ENCODE measurements at regions not wholly inside any gene's neighbourhood (a gene's known extent, or its start where the extent isn't known, plus 50 kb on each side); places are given as distances from the start of the nearest gene placed in this dataset.

DNA sequence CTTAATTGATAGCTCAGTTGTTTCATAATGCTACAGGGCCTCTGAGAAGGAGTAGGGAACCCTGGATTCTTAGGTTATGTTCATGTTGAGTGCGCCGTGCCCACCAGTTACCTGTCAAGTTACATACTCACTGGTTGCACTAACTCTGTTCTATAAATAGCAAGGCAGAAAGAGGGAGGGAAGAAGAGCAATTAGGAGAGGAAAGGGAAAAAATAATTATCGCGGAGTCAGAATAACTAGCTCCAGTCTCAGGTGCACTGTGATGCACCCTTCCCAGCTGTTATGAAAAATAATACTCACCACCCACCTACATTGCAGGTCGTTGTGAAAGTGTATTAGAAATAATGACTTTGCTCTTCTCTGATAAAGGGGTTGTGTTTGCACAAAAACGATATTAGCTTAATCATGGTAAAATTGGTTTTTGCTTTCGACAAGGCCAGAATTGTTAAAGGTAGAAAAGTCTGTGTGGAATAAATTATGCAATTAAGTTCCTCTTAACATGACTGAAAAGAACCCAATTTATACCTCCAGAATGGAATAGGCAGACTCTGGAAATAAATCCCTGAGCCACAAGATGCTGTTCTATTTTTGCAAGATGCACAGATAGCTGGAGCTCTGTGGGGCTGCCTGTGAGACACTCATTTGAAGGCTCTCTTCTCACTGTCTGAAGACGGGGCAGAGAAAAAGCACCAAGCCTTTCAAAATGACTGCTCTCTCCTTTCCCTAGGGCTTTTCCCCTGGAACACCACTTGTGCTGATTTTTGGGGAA is 137.6 kb upstream of the PITRM1 start:
- DNase-seq (ENCODE audit: low spot score), result no peak

DNA sequence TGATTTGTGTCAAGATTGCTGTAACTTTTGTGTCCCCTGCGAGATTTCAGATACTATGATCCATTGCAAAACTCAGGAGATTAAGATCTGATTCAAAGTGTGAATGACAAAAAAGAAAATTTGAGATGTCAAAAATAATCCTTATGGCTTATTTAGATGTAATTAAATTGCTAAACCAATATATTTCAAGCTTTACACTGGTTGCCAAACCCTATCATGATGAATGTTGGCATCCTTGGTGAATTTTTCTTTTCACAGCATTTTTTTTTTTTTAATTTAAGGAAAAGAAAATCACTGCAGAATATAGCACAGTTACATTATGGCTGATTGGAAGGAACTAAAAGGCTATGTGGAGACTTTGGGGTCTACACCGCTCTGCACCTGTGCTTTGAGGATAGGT is 133.5 kb upstream of the PITRM1 start:
- DNase-seq (ENCODE audit: low spot score), result no peak

DNA sequence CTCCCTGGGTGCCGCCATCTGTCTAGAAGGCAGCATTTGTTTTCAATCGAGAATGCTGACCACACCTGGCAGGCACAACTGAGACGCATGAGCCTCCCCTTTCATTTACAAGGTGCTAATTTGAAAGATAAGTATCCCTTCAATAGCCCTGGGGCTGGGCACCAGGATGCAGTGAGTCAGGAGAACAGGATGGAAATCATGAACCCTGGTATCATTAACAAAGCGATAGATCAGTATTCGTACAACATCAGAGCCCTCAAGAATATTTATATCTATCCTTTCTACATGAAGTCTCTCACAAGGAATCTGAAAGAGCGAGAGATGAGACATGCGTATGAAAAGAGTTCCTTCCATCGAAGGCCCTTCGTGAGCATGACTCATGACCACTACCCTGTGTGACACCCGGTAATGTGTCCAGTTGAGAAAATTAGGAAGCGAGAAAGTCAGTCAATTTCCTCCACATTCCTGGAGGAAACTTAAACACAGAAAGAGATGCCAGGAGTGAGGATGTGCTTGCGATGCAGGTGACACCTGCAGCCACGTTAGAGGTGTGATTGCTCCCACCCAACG is 123.1 kb upstream of the PITRM1 start:
- DNase-seq (ENCODE audit: low spot score), result no peak

DNA sequence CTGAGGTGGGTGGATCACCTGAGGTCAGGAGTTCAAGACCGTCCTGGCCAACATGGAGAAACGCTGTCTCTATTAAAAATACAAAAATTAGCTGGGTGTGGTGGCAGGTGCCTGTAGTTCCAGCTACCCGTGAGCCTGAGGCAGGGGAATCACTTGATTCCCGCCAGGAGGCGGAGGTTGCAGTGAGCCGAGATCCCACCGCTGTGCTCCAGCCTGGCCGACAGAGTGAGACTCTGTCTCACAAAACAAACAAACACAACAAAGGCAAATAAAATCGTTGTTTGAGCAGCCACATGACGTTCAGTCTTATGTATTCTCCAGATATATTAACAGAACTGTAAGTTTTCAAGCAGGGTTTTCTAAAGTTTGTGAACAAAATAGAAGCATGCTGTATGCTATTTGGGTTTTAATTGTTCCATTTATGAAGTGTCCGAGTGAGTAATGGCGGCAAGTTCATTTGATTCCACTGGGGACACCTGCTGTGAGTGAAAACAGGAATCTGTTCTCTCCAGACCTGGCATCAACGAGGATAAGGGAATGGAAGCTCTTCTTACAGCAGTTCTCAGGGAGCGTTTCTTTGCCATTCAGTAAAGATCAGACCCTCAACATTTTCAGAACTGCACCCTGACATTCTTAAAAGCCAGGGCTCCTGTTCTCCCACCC is 122.5 kb upstream of the PITRM1 start:
- no peak for DNase-seq (ENCODE audit: low spot score)

DNA sequence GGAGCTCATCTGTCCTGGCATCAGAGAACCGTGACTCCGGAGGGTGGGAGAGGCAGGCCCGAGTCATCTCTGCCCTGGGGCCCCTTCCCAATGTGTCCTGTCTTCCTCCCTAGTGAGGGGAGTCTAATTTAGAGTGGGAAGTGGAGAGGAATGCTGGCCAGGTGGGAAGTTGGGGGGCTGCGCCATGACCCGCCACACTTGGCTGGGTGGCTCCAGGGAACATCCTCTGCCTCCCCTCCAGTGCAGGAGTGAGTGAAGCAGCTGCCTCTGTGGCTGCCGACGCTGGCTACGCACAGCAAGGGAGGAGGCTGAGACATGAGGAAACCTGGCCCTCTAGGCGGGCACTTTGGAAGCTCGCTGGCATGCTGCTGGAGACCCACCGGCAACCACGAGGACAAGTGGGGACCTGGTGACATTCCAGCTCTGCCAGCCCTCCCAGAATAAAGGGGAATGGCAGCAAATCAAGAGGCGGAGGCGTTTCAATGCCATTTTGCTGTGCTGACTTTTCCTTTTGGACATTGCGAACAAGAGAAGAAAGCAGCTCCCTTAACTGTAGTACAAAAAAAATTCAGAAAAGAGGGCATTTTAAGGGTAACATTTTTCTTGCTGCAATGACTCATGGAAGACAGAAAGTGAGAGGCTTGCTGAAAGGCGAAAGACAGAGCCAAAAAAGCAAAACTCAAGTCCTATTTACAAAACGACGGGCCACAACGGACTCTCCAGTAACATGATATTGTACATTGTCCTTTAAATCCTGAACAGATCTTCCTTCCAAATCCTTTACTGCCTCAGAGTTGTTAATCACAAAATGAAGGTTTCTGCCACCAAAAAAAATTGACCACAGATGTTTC is 121.2 kb upstream of the PITRM1 start:
- DNase-seq (ENCODE audit: low spot score), result no peak

DNA sequence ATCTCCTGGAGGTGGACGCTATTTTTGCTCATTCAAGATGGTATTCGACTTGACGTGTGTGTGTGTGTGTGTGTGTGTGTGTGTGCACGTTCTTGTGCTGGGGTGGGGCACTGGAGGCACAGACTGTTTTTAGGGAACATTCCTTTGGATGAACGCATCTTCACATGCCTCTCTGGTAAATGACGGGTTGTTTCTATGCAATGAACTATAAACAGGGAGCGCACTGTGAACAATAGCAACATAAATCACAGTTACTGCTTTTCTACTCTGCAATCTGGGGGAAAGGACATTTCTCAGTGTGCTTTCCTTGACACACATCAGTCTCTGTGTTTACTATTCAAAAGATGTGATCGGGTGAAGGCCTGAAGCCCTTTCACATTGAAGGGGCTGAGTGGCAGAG is 120.1 kb upstream of the PITRM1 start:
- DNase-seq (ENCODE audit: low spot score), result no peak

DNA sequence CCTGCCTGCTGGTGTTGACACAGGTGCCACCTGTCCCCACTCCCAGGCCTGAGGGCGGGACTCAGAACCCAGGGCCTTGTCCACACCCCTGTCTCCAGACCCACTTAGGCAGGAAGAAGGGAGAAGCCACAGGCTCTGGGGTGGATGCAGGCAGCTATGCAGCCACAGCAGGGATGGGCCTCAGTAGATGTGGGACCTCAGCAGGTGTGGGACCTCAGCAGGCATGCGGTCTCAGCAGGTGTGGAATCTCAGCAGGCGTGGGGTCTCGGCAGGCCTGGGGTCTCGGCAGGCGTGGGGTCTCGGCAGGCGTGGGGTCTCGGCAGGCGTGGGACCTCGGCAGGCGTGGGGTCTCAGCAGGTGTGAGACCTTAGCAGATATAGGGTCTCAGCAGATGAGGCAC is 118.0 kb upstream of the PITRM1 start:
- no peak for DNase-seq (ENCODE audit: low spot score)

DNA sequence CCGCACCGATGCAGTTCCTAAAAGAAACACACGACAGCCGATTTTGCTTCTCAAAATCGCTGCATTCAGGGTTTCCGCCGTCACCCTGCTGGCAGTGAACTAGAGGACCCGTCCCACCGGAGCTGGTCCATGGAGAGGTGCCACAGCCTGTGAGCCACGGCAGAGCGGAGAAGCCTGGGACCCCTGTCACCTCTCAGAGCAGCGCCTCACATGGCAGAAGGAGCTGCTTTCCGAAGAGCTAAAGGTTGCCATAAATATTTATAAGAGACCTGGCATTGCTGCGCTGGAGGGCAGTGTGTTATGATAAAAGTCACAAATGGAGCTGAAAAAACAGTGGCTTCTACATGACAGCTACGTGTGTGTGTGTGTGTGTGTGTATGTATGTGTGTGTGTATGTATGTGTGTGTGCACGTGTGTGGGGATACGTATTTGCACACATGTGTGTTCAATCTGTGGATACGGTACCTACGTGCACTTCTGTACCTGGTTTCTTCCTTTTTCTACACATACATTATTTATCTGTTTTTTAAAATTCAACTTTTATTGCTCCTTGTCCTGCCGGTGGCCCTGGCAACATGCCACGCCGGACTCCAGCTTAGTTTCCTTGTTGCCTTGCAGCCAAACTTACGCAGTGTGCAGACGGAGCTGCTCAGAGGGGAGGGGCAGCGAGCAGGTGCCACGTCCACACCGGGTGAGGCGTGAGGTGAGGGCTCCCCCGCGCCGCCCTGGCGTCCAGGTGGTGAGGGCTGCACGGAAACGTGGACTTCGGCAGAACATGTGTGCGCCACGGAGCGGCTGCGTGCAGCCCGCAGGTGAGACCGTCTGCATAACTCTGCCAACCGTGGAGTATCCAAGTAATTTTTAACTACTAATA is 115.2 kb upstream of the PITRM1 start:
- DNase-seq (ENCODE audit: low spot score), result no peak

DNA sequence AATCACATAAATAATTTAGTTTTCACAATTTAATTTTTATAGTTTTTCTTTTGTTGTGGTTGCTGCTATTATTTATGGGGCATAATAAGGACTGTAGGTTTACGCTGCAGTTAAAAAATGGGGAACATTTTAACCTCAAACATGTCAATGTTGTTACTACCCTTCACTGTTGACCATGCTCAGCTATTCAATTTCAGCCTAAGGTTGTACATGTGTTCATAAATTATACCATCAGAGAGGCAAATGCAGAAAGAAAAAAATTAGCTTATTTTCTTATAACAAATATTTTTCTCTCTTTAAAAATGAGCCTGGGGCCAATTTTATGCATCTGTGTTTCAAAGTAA is 110.1 kb upstream of the PITRM1 start:
- DNase-seq (ENCODE audit: low spot score), result no peak

DNA sequence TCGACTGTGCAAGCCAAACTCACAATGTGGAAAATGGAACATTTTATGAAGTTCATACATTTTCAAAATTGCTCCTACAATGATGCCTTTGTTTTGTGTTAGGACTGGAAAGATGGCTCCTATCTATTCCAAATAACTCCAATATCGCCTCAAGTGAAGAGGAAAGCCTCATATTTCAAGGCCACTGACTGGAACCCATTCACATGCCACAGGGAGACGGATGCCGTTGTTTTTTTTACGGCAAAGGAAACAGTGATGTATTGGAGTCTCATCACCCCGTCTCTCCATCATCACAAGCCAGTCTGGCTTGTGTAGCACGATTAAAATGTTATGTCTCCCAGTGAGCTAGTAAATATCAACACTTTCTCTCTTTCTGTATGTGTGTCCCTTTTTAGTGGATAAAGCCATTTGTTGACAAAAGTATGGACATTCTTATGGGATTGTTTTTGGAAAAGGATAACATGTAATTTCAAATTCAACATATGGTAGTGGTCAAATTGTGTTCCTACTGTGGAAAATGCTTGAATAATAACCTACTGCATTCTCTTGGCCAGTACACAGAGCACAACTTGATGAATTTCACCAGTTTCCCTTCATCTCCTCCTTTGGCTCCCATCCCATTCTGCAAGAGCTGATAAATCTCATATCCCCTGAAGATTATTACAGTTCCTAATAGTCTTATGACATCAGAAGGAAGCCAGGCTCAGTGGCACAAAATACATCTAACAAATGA is 109.5 kb upstream of the PITRM1 start:
- no peak for DNase-seq (ENCODE audit: low spot score)

DNA sequence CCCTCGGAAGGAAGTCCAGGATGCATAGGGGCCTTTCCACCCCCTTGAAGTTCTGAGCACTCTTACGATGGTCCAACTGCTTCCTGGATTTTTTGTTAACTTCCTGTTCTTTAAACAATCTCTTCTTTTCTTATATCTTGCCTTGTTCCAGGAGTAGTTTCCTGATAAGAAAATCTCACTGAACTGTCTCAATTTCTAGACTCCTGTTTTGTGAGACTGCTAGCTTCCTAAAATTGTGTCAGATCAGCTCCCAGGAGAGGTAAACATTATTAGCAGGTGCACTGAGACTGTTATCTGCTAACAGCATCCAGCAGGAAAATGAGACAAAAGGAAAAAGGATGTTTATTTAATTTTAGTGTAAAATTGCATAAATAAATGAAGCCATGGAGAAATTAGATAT is 106.2 kb upstream of the PITRM1 start:
- DNase-seq (ENCODE audit: low spot score), result no peak

DNA sequence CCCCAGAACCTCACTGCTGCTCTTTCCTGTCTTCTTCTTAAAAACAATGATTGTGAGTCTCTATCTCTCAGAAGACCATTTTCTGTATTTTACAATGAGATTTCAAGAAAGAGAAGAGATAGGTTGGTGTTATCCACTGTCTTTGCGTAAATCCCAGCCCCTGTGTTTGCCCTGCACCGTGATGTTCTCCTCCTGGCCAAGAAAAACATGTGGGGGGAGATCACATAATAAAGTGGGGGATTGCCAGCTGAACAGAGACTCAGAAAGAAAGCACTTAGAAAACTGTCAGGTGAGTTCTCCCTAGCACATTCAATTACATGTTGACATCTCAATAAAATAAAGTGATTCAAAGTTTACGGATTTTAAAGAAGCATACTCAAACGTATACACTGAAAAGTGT is 105.0 kb upstream of the PITRM1 start:
- DNase-seq (ENCODE audit: low spot score), result no peak

DNA sequence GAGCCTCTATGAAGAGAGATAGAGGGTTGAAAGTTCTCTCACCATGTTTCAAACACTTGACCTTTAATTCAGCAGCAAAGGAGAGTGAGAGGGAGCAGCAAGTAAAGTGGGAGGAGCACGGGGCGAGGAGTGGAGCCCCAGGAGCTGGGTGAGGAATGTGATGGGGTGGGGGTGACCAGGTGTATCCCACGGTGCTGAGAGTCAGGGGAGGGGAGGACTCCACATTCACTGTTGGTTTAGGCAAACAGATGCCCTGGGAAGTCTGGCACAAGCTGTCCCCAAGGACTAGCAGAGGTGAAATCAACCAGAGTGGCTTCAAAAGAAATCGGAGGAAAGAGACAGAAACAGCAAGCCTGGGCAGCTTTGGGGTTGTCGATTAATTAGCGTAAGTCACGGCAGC is 101.8 kb upstream of the PITRM1 start:
- no peak for DNase-seq (ENCODE audit: low spot score)

DNA sequence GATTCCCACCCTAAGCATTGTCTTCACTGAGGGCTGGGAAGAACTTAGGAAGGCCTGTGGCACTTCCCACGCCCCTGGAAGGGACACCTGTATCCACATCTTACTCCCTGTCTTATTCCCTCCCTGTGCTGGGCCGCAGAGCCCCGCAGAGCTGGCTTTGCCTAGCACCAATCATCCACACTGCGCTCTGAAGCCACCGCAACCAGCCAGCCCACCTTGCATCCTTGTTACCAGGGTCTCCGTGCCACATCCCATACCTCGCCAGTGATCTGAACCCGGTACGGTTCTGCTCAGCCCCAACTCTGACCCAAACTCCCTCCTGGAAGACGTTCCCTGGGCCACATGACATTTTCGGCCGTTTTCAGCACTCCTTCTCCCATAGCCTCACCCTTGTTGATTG is 101.4 kb upstream of the PITRM1 start:
- no peak for DNase-seq (ENCODE audit: low spot score)

DNA sequence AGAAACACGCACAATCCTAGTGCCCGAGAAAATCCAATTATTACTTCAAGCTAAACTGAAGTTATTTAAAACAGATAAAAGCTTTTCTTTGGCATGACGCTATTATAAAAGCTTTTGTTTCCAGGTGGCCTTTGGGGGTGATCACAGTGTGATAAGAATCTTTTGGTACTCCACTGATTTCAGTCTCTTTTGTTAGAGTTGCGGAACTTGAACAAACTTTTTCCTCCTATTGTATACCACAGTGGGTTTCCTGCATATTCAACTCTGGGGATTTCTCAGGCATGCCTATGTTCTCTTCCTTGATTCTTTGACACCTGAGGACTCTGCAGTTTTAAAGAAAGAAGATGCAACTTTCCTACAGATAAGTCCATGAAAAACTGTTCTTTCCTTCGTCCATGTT is 99.7 kb upstream of the PITRM1 start:
- no peak for DNase-seq (ENCODE audit: low spot score)

DNA sequence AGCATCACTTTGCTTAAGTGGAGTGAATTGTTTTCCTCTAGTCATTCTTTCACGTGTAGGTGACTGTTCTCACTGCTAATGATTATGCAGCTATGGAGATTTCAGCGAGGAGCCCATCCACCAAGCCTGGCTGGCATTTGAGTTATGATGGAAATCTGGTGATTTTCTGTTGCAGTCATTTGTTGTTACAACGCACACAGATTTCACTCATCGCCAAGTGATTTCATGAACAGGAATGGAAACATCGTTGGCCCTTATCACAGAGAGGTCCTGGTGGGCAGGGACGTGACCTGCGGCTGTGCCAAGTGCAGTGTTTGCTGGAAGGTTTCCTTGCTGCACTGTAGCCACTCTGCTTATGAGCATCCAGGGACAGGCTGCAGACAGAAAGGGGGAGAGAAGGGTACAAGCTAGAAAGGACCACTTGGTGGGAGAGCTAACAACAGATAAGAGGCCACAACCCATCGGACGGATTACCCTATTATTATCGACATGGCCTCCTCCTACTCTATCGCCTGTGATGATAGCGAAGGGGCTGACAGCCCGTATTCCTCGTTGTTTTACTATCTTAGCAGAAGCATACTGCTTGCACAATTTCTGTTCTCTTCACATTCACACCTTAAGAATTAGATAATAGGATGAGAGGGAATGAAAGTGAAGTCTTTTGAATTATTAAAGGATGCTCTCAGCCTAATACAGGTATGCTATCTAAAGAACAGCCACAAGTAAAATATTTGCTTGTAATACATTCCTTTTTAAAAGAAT is 99.0 kb upstream of the PITRM1 start:
- no peak for DNase-seq (ENCODE audit: low spot score)

DNA sequence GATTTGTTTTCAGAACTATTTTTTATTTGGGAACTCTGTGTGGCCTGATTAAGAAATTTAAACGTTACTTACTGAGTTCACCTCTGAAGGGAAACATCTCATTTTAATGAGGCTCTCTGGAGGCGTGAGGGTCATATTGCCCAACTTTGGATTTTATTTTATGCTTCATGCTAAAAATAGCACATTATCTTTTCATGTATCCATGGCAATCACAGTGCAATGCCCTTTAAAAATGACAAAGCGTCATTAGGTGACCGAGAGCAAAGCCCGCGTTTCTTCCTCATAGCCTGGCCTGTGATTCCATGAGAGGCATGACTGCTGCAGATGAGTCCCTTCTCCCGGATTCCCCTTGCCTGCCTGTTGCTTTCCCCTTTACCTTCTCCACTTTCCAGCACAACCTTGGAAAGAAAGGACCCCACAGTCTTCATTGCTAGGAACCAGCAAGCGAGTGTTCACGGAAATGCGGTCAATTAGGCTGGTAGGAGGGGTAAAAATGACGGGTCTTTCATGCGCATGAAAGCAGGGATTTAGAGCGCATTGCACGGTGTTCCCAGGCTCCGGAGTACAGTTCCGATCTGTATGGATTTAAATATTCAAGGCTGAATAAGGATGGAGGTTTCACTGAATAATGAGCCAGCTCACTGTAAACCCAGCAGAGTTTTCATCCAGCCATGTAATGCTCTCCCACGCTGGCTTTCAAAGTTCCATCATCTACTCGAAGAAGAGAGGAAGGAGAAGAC is 98.2 kb upstream of the PITRM1 start:
- DNase-seq (ENCODE audit: low spot score), result no peak

DNA sequence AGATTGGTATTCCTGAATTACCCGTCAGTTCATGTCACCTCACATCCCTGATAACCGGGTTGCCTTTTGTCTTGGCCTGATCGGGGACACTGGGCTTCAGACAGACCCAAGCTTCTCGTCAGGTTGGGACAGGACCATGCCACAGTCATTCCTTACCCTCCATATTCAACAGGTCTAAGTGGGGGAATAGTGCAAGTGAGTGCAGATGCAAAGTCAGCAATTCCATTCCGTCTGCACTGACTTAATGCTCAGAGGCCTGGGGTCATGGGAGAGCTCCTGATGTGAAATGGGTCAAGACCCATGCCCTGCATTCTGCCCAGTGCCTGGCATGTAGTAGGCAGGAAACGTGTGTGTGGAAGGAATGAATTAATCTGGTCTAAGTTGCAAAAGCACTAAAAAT is 95.4 kb upstream of the PITRM1 start:
- DNase-seq (ENCODE audit: low spot score), result no peak

DNA sequence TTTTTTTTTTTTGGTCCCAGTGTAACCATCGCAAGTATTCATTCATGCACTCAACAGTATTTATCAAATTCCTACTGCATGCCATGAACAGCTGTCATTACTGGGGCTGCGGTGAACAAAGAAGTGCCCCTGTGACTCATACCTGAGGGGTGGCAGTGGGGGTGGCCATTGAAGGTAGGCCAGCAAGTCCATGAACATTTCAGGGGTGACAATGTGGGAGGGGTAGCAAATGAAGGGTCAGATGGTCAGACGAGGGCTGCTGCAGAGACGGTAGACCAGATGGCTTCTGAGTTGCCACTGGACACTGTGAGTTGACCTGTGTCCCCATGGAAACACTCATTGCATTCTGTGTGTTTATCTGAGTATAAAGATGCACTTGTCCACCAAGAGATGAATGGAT is 92.5 kb upstream of the PITRM1 start:
- DNase-seq (ENCODE audit: low spot score), result no peak
